22Rv1 (cell line): ENCODE measurements at regions not wholly inside any gene's neighbourhood (a gene's known extent, or its start where the extent isn't known, plus 50 kb on each side); places are given as distances from the start of the nearest gene placed in this dataset.

Experiments
- CTCF ChIP-seq: fragments of 450-650 bp; IDR thresholded peaks from 2 replicates; pipeline ENCODE4 v1.5.1; 2017; ENCODE audit warnings: mild to moderate bottlenecking
- ZFX ChIP-seq: fragments of 450-650 bp; IDR thresholded peaks from 2 replicates; pipeline ENCODE4 v1.6.1; 2017; ENCODE audit warnings: antibody characterized with exemption, borderline replicate concordance

DNA sequence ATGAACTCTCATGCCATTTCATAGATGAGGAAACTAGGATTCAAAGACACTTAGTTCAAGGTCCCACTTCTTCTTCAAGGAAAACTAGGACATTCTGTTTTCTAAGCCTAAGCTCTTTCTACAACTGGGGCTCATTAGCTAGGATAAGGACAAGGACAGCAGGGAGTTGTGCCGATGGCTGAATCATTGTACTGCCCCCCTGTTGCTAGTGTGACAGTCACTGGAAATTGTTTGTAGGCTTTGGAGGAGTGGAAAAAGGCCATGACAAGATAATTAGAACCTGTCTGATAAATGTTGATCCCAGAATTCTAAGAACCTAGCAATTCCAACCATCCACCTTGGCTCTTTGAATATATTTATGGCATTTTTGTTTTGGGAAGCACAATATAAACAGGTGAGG lies 445.7 kb downstream of the CDH8 start:
- TF ChIP-seq CTCF: no peak
- no peak for TF ChIP-seq ZFX
